ENCODE measurements at regions not wholly inside any gene's neighbourhood (a gene's known extent, or its start where the extent isn't known, plus 50 kb on each side); places are given as distances from the start of the nearest gene placed in this dataset.

GRCh38 chr11:70010774-70011173 lies 67.3 kb upstream of the ANO1 start:
- intact Hi-C loops (cut with micrococcal nuclease), result no loop called here

GRCh38 chr11:70012134-70012733 lies 65.9 kb upstream of the ANO1 start:
- ChIA-PET RAD21 (ENCODE audit: low non-redundant PET in 1 of 2, low total read pairs in 2 of 2, uncharacterized antibody in 2 of 2, unreplicated experiment in 2 of 2) (no interaction called here), POLR2A (no interaction called here), CTCF (no interaction called here)
- Histone ChIP-seq H3K27ac (ENCODE audit: low read depth, low read length) (no peak overlapping the region), H3K4me3 (replicated peaks in 1 of 2; ENCODE audit: low read depth in 1 of 2, low read length in 2 of 2) (no peak overlapping the region), H3K9me3 (ENCODE audit: control insufficient read depth in 1 of 2, insufficient read depth in 1 of 2, low read depth in 1 of 2, low read length in 2 of 2) (no peaks in the 10 kb centered on the region), H3K36me3 (ENCODE audit: control insufficient read depth in 1 of 2, insufficient read depth in 2 of 2, low read length in 2 of 2) (no peaks in the 10 kb centered on the region), H3K9me2 (ENCODE audit: insufficient read depth) (no peaks in the 10 kb centered on the region; the same call in 1 of the 2 replicates), H4K20me1 (ENCODE audit: insufficient read depth) (no peaks in the 10 kb centered on the region), H2AFZ (ENCODE audit: low read depth, low read length, poor library complexity, severe bottlenecking) (no peak overlapping the region), H3K4me1 (ENCODE audit: control insufficient read depth in 1 of 2, insufficient read depth in 2 of 2, low read length in 2 of 2) (peaks cover 8 to 12% of the 10 kb centered on the region in 2 experiments), H3K9ac (ENCODE audit: low read length) (no peak overlapping the region), H3K79me2 (ENCODE audit: insufficient read depth, low read length) (no peaks in the 10 kb centered on the region), H3K27me3 (ENCODE audit: insufficient read depth, low read length) (no peaks in the 10 kb centered on the region), H3K4me2 (ENCODE audit: low read length) (no peak overlapping the region)
- no peak for DNase-seq (ENCODE audit: low read depth, low spot score)
- no TSS peak for BruUV-seq (replicated peaks)
- TF ChIP-seq EGR1 (IDR thresholded peaks at IDR 0.05; ENCODE audit: low read depth) (no peak), TCF7L2 (IDR thresholded peaks at IDR 0.05; ENCODE audit: borderline replicate concordance, extremely low read depth, insufficient read depth, insufficient read length) (no peak), RAD21 (IDR thresholded peaks at IDR 0.05; ENCODE audit: low read depth) (no peak)
- intact Hi-C loops (cut with micrococcal nuclease), result no loop called here
- no peak for ATAC-seq

More at GRCh38 chr11:70010774-70011173, 67.3 kb upstream of the ANO1 start:
- H3K36me3 ChIP-seq (ENCODE audit: control insufficient read depth in 1 of 2, insufficient read depth in 2 of 2, low read length in 2 of 2), result no peaks in the 10 kb centered on the region
- H3K9me2 ChIP-seq (ENCODE audit: insufficient read depth), result no peaks in the 10 kb centered on the region; the same call in 1 of the 2 replicates
- DNase-seq (ENCODE audit: low read depth, low spot score), result no peak
- no peak overlapping the region for H3K27ac ChIP-seq (ENCODE audit: low read depth, low read length)
- no peak for ATAC-seq
- no peak overlapping the region for H3K4me3 ChIP-seq (replicated peaks in 1 of 2; ENCODE audit: low read depth in 1 of 2, low read length in 2 of 2)
- no peaks in the 10 kb centered on the region for H3K9me3 ChIP-seq (ENCODE audit: control insufficient read depth in 1 of 2, insufficient read depth in 1 of 2, low read depth in 1 of 2, low read length in 2 of 2)
- POLR2A ChIA-PET, result interaction anchor here (0.7 kb wide), 1 partner anchor 7 kb away, joined by 3 read pairs; no protein-coding TSS in a partner anchor
- TF ChIP-seq EZH2phosphoT487 (IDR thresholded peaks at IDR 0.05; ENCODE audit: borderline replicate concordance), result no peak
- no peak for TF ChIP-seq EZH2 (IDR thresholded peaks at IDR 0.05)
- no peak for TF ChIP-seq SRF (IDR thresholded peaks at IDR 0.05; ENCODE audit: low read depth)
- no peak for TF ChIP-seq SIN3A (IDR thresholded peaks at IDR 0.05; ENCODE audit: low read depth)
- TF ChIP-seq CBX3 (IDR thresholded peaks at IDR 0.05; ENCODE audit: low read depth), result no peak
- TF ChIP-seq MAX (IDR thresholded peaks at IDR 0.05), result no peak
- TF ChIP-seq RAD21 (IDR thresholded peaks at IDR 0.05; ENCODE audit: low read depth), result no peak
- TF ChIP-seq ELF1 (IDR thresholded peaks at IDR 0.05; ENCODE audit: borderline replicate concordance, low read depth), result no peak
- TF ChIP-seq POLR2AphosphoS5 (IDR thresholded peaks at IDR 0.05; ENCODE audit: low read depth, low read length), result no peak
- no peak for TF ChIP-seq JUND (IDR thresholded peaks at IDR 0.05)
- no peak overlapping the region for H2AFZ ChIP-seq (ENCODE audit: low read depth, low read length, poor library complexity, severe bottlenecking)
- H3K4me2 ChIP-seq (ENCODE audit: low read length), result no peak overlapping the region
- no peak overlapping the region for H3K9ac ChIP-seq (ENCODE audit: low read length)
- RAD21 ChIA-PET (ENCODE audit: low non-redundant PET in 1 of 2, low total read pairs in 2 of 2, uncharacterized antibody in 2 of 2, unreplicated experiment in 2 of 2), result no interaction called here
- CTCF ChIA-PET, result no interaction called here
- no peaks in the 10 kb centered on the region for H3K79me2 ChIP-seq (ENCODE audit: insufficient read depth, low read length)
- no TSS peak for BruUV-seq (replicated peaks)
- H3K27me3 ChIP-seq (ENCODE audit: insufficient read depth, low read length), result no peaks in the 10 kb centered on the region
- no peaks in the 10 kb centered on the region for H3K4me1 ChIP-seq (ENCODE audit: control insufficient read depth in 1 of 2, insufficient read depth in 2 of 2, low read length in 2 of 2)
- H4K20me1 ChIP-seq (ENCODE audit: insufficient read depth), result no peaks in the 10 kb centered on the region

Measured in HCT116 (cell line).